MCF 10A (cell line): ENCODE measurements at regions not wholly inside any gene's neighbourhood (a gene's known extent, or its start where the extent isn't known, plus 50 kb on each side); places are given as distances from the start of the nearest gene placed in this dataset.

Experiments used
- BruUV-seq: library from RNA; stranded (reverse); fragments of 400-500 nt; replicated peaks from 2 replicates; lab custom pipeline; 2021; lab: Mats Ljungman, UMichigan
- CTCF ChIA-PET: fragments of 300-600 bp; sonication (Branson Sonifier 250); formaldehyde crosslinking; extraction: SDS; loops from one replicate; lab custom pipeline; 2021; ENCODE audit warnings: antibody characterized with exemption, inconsistent platforms; lab: Yijun Ruan, JAX
- POLR2A ChIA-PET: fragments of 300-600, 350-650 bp; sonication (Branson Sonifier 250); formaldehyde crosslinking; extraction: SDS; loops from one replicate; lab custom pipeline; 2020; ENCODE audit warnings: antibody characterized with exemption, inconsistent platforms; lab: Yijun Ruan, JAX
- DNase-seq: peaks from one replicate; pipeline ENCODE4 v3.0.0-alpha.2; 2018; ENCODE audit not compliant: unreplicated experiment
- H3K27ac Mint-ChIP-seq: one replicate; pipeline ENCODE4 v1.8.0; 2022; ENCODE audit warnings: mild to moderate bottlenecking, low read depth, mixed read lengths; ENCODE audit not compliant: unreplicated experiment
- H3K27me3 Mint-ChIP-seq: one replicate; pipeline ENCODE4 v1.8.0; 2022; ENCODE audit warnings: mixed read lengths; ENCODE audit not compliant: insufficient read depth, unreplicated experiment
- H3K36me3 Mint-ChIP-seq: one replicate; pipeline ENCODE4 v1.8.0; 2022; ENCODE audit warnings: mild to moderate bottlenecking, moderate library complexity, mixed read lengths; ENCODE audit not compliant: insufficient read depth, unreplicated experiment
- H3K4me1 Mint-ChIP-seq: one replicate; pipeline ENCODE4 v1.8.0; 2022; ENCODE audit warnings: mixed read lengths; ENCODE audit not compliant: insufficient read depth, unreplicated experiment
- H3K4me3 Mint-ChIP-seq: one replicate; pipeline ENCODE4 v1.8.0; 2022; ENCODE audit warnings: mild to moderate bottlenecking, moderate library complexity, mixed read lengths; ENCODE audit not compliant: unreplicated experiment
- H3K9me3 Mint-ChIP-seq: one replicate; pipeline ENCODE4 v1.8.0; 2022; ENCODE audit warnings: mixed read lengths; ENCODE audit not compliant: unreplicated experiment
- CTCF ChIP-seq: fragments of 200-600 bp; IDR thresholded peaks from one replicate; pipeline ENCODE4 v1.8.0; 2022; ENCODE audit warnings: antibody characterized with exemption, mild to moderate bottlenecking; ENCODE audit not compliant: unreplicated experiment
- intact Hi-C: fragments of 100-400 bp; cut with micrococcal nuclease; formaldehyde crosslinking; loops from 2 replicates; pipeline ENCODE4 v1.14.1; 2022

- TF ChIP-seq CTCF: no peak
- intact Hi-C loops: loop anchor here (2.0 kb wide), 1 partner anchor 318 kb away; no protein-coding TSS in a partner anchor
- H3K4me3 Mint-ChIP-seq: no peak overlapping the region
- DNase-seq: no peak
- no peaks in the 10 kb centered on the region for H3K36me3 Mint-ChIP-seq
- no peaks in the 10 kb centered on the region for H3K27me3 Mint-ChIP-seq
- no peaks in the 10 kb centered on the region for H3K4me1 Mint-ChIP-seq
- no TSS peak for BruUV-seq
- H3K9me3 Mint-ChIP-seq: no peaks in the 10 kb centered on the region
- H3K27ac Mint-ChIP-seq: no peak overlapping the region
- ChIA-PET CTCF (interaction anchor here (0.6 to 5.5 kb wide), 11 partner anchors 15 to 356 kb away, joined by 3 to 28 read pairs (median 5); partner anchors contain the start of gene EPB41L4A), POLR2A (interaction anchor here (0.6 to 0.7 kb wide), 2 partner anchors 109 to 110 kb away, joined by 3 to 5 read pairs; partner anchors contain the start of gene EPB41L4A)
These were observed 109.9 kb upstream of the EPB41L4A start for GRCh38 chr5:112528928-112529327.

GRCh38 chr5:112529525-112529924 lies 110.4 kb upstream of the EPB41L4A start:
- Mint-ChIP-seq H3K27ac (no peak overlapping the region), H3K36me3 (no peaks in the 10 kb centered on the region), H3K4me3 (no peak overlapping the region), H3K9me3 (no peaks in the 10 kb centered on the region), H3K27me3 (no peaks in the 10 kb centered on the region), H3K4me1 (no peaks in the 10 kb centered on the region)
- TF ChIP-seq CTCF: peak; percentile 26
- ChIA-PET POLR2A (interaction anchor here (0.6 to 0.7 kb wide), 2 partner anchors 110 to 111 kb away, joined by 3 to 5 read pairs; partner anchors contain the start of gene EPB41L4A), CTCF (interaction anchor here (0.6 to 5.5 kb wide), 11 partner anchors 11 to 354 kb away, joined by 3 to 28 read pairs (median 4); partner anchors contain the start of gene EPB41L4A)
- intact Hi-C loops: loop anchor here (2.0 kb wide), 1 partner anchor 319 kb away; no protein-coding TSS in a partner anchor
- peak; percentile 45 for DNase-seq
- no TSS peak for BruUV-seq

- no peak for TF ChIP-seq CTCF
- Mint-ChIP-seq H3K9me3 (no peaks in the 10 kb centered on the region), H3K27me3 (no peaks in the 10 kb centered on the region), H3K36me3 (no peaks in the 10 kb centered on the region), H3K4me1 (no peaks in the 10 kb centered on the region), H3K4me3 (no peak overlapping the region), H3K27ac (no peak overlapping the region)
- intact Hi-C loops: no loop called here
- CTCF ChIA-PET: interaction anchor here (0.7 to 5.5 kb wide), 5 partner anchors 18 to 358 kb away, joined by 3 to 28 read pairs (median 4); no protein-coding TSS in a partner anchor
- DNase-seq: no peak
- POLR2A ChIA-PET: interaction anchor here (0.6 to 1.1 kb wide), 3 partner anchors 10 to 1440 kb away, joined by 3 read pairs; no protein-coding TSS in a partner anchor
- no TSS peak for BruUV-seq
These were observed 113.7 kb upstream of the EPB41L4A start for GRCh38 chr5:112532654-112533360.

- no TSS peak for BruUV-seq
- Mint-ChIP-seq H3K4me1 (no peaks in the 10 kb centered on the region), H3K36me3 (no peaks in the 10 kb centered on the region), H3K4me3 (no peak overlapping the region), H3K27ac (no peak overlapping the region), H3K9me3 (no peaks in the 10 kb centered on the region), H3K27me3 (no peaks in the 10 kb centered on the region)
- no peak for TF ChIP-seq CTCF
- ChIA-PET POLR2A (interaction anchor here (0.6 to 1.1 kb wide), 3 partner anchors 11 to 1441 kb away, joined by 3 read pairs; no protein-coding TSS in a partner anchor), CTCF (interaction anchor here (0.7 to 5.5 kb wide), 5 partner anchors 18 to 358 kb away, joined by 3 to 28 read pairs (median 4); no protein-coding TSS in a partner anchor)
- DNase-seq: peak; percentile 50
- intact Hi-C loops: no loop called here
These were observed 114.3 kb upstream of the EPB41L4A start for GRCh38 chr5:112533362-112533761.
